K562 (cell line): ENCODE measurements at regions not wholly inside any gene's neighbourhood (a gene's known extent, or its start where the extent isn't known, plus 50 kb on each side); places are given as distances from the start of the nearest gene placed in this dataset.

Experiments used
- BCL6 ChIP-seq: fragments of 250-450 bp; sonication (Bioruptor Pico); IDR thresholded peaks from 2 replicates; pipeline ENCODE4 v1.4.0; 2020
- CREB1 ChIP-seq, 2 experiments: sonication (generic) in 1 of 2; formaldehyde crosslinking in 1 of 2; IDR thresholded peaks; 2 replicates each; pipeline versions ENCODE4 v1.6.1 to v1.8.0; 2012 to 2022; ENCODE audit warnings: inconsistent platforms in 1 of 2, mild to moderate bottlenecking in 1 of 2, missing genetic modification reagents in 1 of 2, moderate library complexity in 1 of 2
- DNMT1 ChIP-seq: fragments of 450-650 bp; IDR thresholded peaks from 2 replicates; pipeline ENCODE4 v1.6.1; 2016; ENCODE audit warnings: antibody characterized with exemption, mild to moderate bottlenecking
- E2F6 ChIP-seq, 2 experiments: IDR thresholded peaks; 2 replicates each; pipeline ENCODE4 v1.6.1; 2011; ENCODE audit warnings: borderline replicate concordance in 1 of 2, control low read depth in 1 of 2, low read depth in 1 of 2, low read length in 1 of 2, mild to moderate bottlenecking in 1 of 2, mixed read lengths in 1 of 2, moderate library complexity in 1 of 2; ENCODE audit not compliant: insufficient read depth in 1 of 2, insufficient read length in 1 of 2, poor library complexity in 1 of 2, severe bottlenecking in 1 of 2; ENCODE audit errors: extremely low read depth in 1 of 2
- EP400 ChIP-seq: fragments of 450-650 bp; IDR thresholded peaks from 2 replicates; pipeline ENCODE4 v1.6.1; 2017; ENCODE audit warnings: antibody characterized with exemption, mild to moderate bottlenecking, moderate library complexity
- KLF1 ChIP-seq: fragments of 450-650 bp; IDR thresholded peaks from 2 replicates; pipeline ENCODE4 v1.6.1; 2016; ENCODE audit warnings: missing genetic modification characterization, missing compliant biosample characterization
- MAFF ChIP-seq: IDR thresholded peaks from 2 replicates; pipeline ENCODE4 v1.6.1; 2012; ENCODE audit warnings: low read length, improper control_type of control experiment
- MCM2 ChIP-seq: fragments of 450-650 bp; IDR thresholded peaks from 2 replicates; pipeline ENCODE4 v1.6.1; 2017; ENCODE audit warnings: low read depth, mild to moderate bottlenecking
- MITF ChIP-seq: IDR thresholded peaks from 2 replicates; pipeline ENCODE4 v1.6.1; 2014; ENCODE audit warnings: antibody characterized with exemption
- MYBL2 ChIP-seq, 2 experiments: fragments of 450-650 bp in 1 of 2; sonication (generic) in 1 of 2; formaldehyde crosslinking in 1 of 2; IDR thresholded peaks; 2 replicates each; pipeline versions ENCODE4 v1.6.1 to v1.8.1; 2017 to 2022; ENCODE audit warnings: borderline replicate concordance in 1 of 2, inconsistent platforms in 1 of 2, low read depth in 1 of 2, mild to moderate bottlenecking in 1 of 2, missing genetic modification reagents in 1 of 2, moderate library complexity in 1 of 2
- MYNN ChIP-seq, 2 experiments: sonication (generic); formaldehyde crosslinking in 1 of 2; IDR thresholded peaks; 2 replicates each; pipeline versions ENCODE4 v1.5.0 to v1.6.1; 2016 to 2020; ENCODE audit warnings: antibody characterized with exemption in 1 of 2, missing genetic modification reagents in 1 of 2
- PTRF ChIP-seq: fragments of 450-650 bp; IDR thresholded peaks from 2 replicates; pipeline ENCODE4 v1.6.1; 2016; ENCODE audit warnings: mild to moderate bottlenecking, missing genetic modification characterization, missing compliant biosample characterization
- RBM15 ChIP-seq: fragments of 200-400 bp; formaldehyde crosslinking; IDR thresholded peaks from 2 replicates; pipeline ENCODE4 v1.6.1; 2018; ENCODE audit warnings: mild to moderate bottlenecking, low read length, moderate library complexity; ENCODE audit not compliant: insufficient read depth
- REST ChIP-seq, 2 experiments: fragments of 450-650 bp; formaldehyde crosslinking in 1 of 2; IDR thresholded peaks; 2 replicates each; pipeline versions ENCODE4 v1.4.0 to v1.6.1; 2014 to 2020; ENCODE audit warnings: mild to moderate bottlenecking in 2 of 2, borderline replicate concordance in 1 of 2, low read depth in 1 of 2
- SMC3 ChIP-seq: conservative IDR thresholded peaks from 2 replicates; pipeline ENCODE4 v1.6.1; 2011; ENCODE audit warnings: low read depth, low read length, improper control_type of control experiment; ENCODE audit not compliant: insufficient read depth
- TAF1 ChIP-seq: IDR thresholded peaks from 2 replicates; pipeline ENCODE4 v1.6.1; 2011; ENCODE audit warnings: mild to moderate bottlenecking, low read length, moderate library complexity; ENCODE audit not compliant: insufficient read depth, control insufficient read depth, severe bottlenecking; ENCODE audit errors: extremely low read depth
- TCFL5 ChIP-seq: fragments of 250-450 bp; sonication (Bioruptor Pico); conservative IDR thresholded peaks from 2 replicates; pipeline ENCODE4 v1.6.1; 2021; ENCODE audit warnings: mild to moderate bottlenecking, moderate library complexity, matching md5 sums
- ZBTB17 ChIP-seq: fragments of 450-650 bp; formaldehyde crosslinking; IDR thresholded peaks from 2 replicates; pipeline ENCODE4 v1.4.0; 2020; ENCODE audit warnings: mild to moderate bottlenecking

GRCh38 chr5:31051316-31051715, 142.2 kb upstream of the CDH6 start (continued):
- TF ChIP-seq REST (IDR thresholded peaks at IDR 0.05; ENCODE audit: borderline replicate concordance) (no peak), REST (CRISPR knock-in tag; IDR thresholded peaks at IDR 0.05; ENCODE audit: low read depth) (no peak), DNMT1 (no peak), CREB1 (IDR thresholded peaks at IDR 0.05) (no peak), CREB1 (CRISPR knock-in tag; IDR thresholded peaks at IDR 0.05) (no peak), MITF (no peak), PTRF (tag) (no peak), ZBTB17 (no peak), RBM15 (no peak), TAF1 (no peak), SMC3 (no peak), TCFL5 (CRISPR knock-in tag) (no peak), E2F6 (IDR thresholded peaks at IDR 0.05; ENCODE audit: borderline replicate concordance in 1 of 2, extremely low read depth in 1 of 2, insufficient read depth in 1 of 2, insufficient read length in 1 of 2, low read depth in 1 of 2, low read length in 1 of 2, poor library complexity in 1 of 2, severe bottlenecking in 1 of 2) (no peak), EP400 (no peak), MYBL2 (IDR thresholded peaks at IDR 0.05; ENCODE audit: low read depth) (no peak), MYBL2 (CRISPR knock-in tag; IDR thresholded peaks at IDR 0.05; ENCODE audit: borderline replicate concordance) (no peak), BCL6 (no peak), MAFF (no peak), MCM2 (no peak), MYNN (IDR thresholded peaks at IDR 0.05) (no peak), MYNN (CRISPR knock-in tag; IDR thresholded peaks at IDR 0.05) (no peak), KLF1 (tag) (no peak)
